ENCODE measurements at regions not wholly inside any gene's neighbourhood (a gene's known extent, or its start where the extent isn't known, plus 50 kb on each side); places are given as distances from the start of the nearest gene placed in this dataset.
A peak's percentile ranks its signal among the peaks of the same experiment; 100 is the strongest.

- TF ChIP-seq TCF15 (CRISPR knock-in tag; IDR thresholded peaks at IDR 0.05) (no peak), FOS (IDR thresholded peaks at IDR 0.05; ENCODE audit: extremely low read depth, insufficient read length) (peak; percentile 25), CBX5 (IDR thresholded peaks at IDR 0.05; ENCODE audit: borderline replicate concordance, low read depth) (peak; percentile 83), E2F6 (IDR thresholded peaks at IDR 0.05; ENCODE audit: borderline replicate concordance in 1 of 2, extremely low read depth in 1 of 2, insufficient read depth in 1 of 2, insufficient read length in 1 of 2, low read depth in 1 of 2, low read length in 1 of 2, poor library complexity in 1 of 2, severe bottlenecking in 1 of 2) (peak in 1 of 2 experiments; percentile 64), MYNN (IDR thresholded peaks at IDR 0.05) (peak; percentile 85; the same call in 1 of the 2 replicates), MYNN (CRISPR knock-in tag; IDR thresholded peaks at IDR 0.05) (no peak), TFAP4 (CRISPR knock-in tag; IDR thresholded peaks at IDR 0.05; ENCODE audit: borderline replicate concordance) (peak; percentile 57; the same call in 1 of the 2 replicates), ZNF668 (CRISPR knock-in tag; IDR thresholded peaks at IDR 0.05) (no peak), ZNF592 (IDR thresholded peaks at IDR 0.05) (peak; percentile 96), CTBP1 (IDR thresholded peaks at IDR 0.05; ENCODE audit: borderline replicate concordance) (peak; percentile 84; the same call in 1 of the 2 replicates), NCOA1 (IDR thresholded peaks at IDR 0.05; ENCODE audit: low read depth) (peak; percentile 37; the same call in 1 of the 2 replicates), YY1 (IDR thresholded peaks at IDR 0.05; ENCODE audit: borderline replicate concordance in 1 of 3, control insufficient read depth in 1 of 3, extremely low read depth in 1 of 3, insufficient read depth in 3 of 3, insufficient read length in 1 of 3, insufficient replicate concordance in 2 of 3, low read depth in 1 of 3, low read length in 2 of 3) (peak in 1 of 3 experiments; percentile 19), PHF8 (IDR thresholded peaks at IDR 0.05; ENCODE audit: borderline replicate concordance, low read length) (peak; percentile 43; the same call in 1 of the 2 replicates), POLR2B (IDR thresholded peaks at IDR 0.05; ENCODE audit: low read depth, partially characterized antibody) (peak; percentile 49), ZFP36 (IDR thresholded peaks at IDR 0.05; ENCODE audit: low read depth, low read length, partially characterized antibody) (peak; percentile 15), NFATC3 (IDR thresholded peaks at IDR 0.05) (0 out of 2 replicates have a peak, but pooled peaks have one; percentile 9), MLLT1 (IDR thresholded peaks at IDR 0.05) (peak; percentile 67 to 77; a peak in 2 of 4 replicates), ZNF24 (IDR thresholded peaks at IDR 0.05) (0 out of 2 replicates have a peak, but pooled peaks have one; percentile 35)
These were observed 91.1 kb upstream of the HIVEP1 start (continued) for GRCh38 chr6:11921017-11921438.

All from K562 (cell line).